Activated CD4-positive, alpha-beta T cell treated with anti-CD3 and anti-CD28 coated beads, Interleukin-2, amount 10 ng/mL, durations not matched to agents 7 days and 5 days (primary cell): ENCODE measurements at regions not wholly inside any gene's neighbourhood (a gene's known extent, or its start where the extent isn't known, plus 50 kb on each side); places are given as distances from the start of the nearest gene placed in this dataset.
A peak's percentile ranks its signal among the peaks of the same experiment; 100 is the strongest.
"Not testable (repeated sequence)": the region's sequence is repeated elsewhere in the genome, so short reads cannot be mapped to it uniquely, and the experiment has no call there.

ENCODE experiments used
- CTCF ChIA-PET: fragments of 350-600 bp; sonication (Branson Sonifier 250); formaldehyde crosslinking; loops from one replicate; lab custom pipeline; 2021; ENCODE audit warnings: antibody characterized with exemption; lab: Charles Lee
- POLR2A ChIA-PET: fragments of 350-600 bp; sonication (Branson Sonifier 250); formaldehyde crosslinking; loops from one replicate; lab custom pipeline; 2021; ENCODE audit warnings: antibody characterized with exemption; lab: Charles Lee
- DNase-seq: peaks from one replicate; pipeline ENCODE4 v3.0.0-alpha.2; 2020
- H3K27ac Mint-ChIP-seq: one replicate; pipeline ENCODE4 v1.8.0; 2021; ENCODE audit warnings: mild to moderate bottlenecking, moderate library complexity, mixed read lengths
- H3K27me3 Mint-ChIP-seq: one replicate; pipeline ENCODE4 v1.8.0; 2021; ENCODE audit warnings: mixed read lengths
- H3K36me3 Mint-ChIP-seq: one replicate; pipeline ENCODE4 v1.8.0; 2021; ENCODE audit warnings: low read depth, mixed read lengths
- H3K4me1 Mint-ChIP-seq: one replicate; pipeline ENCODE4 v1.8.0; 2021; ENCODE audit warnings: mixed read lengths
- H3K4me3 Mint-ChIP-seq: one replicate; pipeline ENCODE4 v1.8.0; 2021; ENCODE audit warnings: mild to moderate bottlenecking, moderate library complexity, mixed read lengths
- H3K9me3 Mint-ChIP-seq: one replicate; pipeline ENCODE4 v1.8.0; 2021; ENCODE audit warnings: mixed read lengths

DNA sequence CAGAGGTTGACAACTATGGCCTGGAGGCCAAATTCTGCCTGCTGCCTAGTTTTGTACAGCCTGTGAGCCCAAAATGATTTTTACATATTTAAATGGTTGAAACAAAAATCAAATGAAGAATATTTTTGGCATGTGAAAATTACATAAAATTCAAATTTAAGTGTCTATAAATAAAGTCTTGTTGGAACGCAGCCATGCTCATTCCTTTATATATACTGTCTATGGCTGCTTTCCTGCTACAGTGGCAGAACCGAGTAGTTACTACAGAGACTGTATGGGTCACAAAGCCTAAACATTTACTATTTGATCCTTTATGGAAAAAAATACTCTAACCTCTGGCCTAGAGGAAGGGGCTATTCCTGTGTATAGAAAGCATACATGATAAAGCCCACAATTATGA is 290.4 kb downstream of the GLUD2 start:
- Mint-ChIP-seq H3K4me1 (no peaks in the 10 kb centered on the region), H3K27ac (no peak overlapping the region), H3K36me3 (no peaks in the 10 kb centered on the region), H3K9me3 (no peaks in the 10 kb centered on the region), H3K27me3 (peaks cover 3% of the 10 kb centered on the region), H3K4me3 (no peak overlapping the region)
- no peak for DNase-seq
- ChIA-PET POLR2A (no interaction called here), CTCF (interaction anchor here (0.7 kb wide), 1 partner anchor 488 kb away, joined by 3 read pairs; no protein-coding TSS in a partner anchor)

DNA sequence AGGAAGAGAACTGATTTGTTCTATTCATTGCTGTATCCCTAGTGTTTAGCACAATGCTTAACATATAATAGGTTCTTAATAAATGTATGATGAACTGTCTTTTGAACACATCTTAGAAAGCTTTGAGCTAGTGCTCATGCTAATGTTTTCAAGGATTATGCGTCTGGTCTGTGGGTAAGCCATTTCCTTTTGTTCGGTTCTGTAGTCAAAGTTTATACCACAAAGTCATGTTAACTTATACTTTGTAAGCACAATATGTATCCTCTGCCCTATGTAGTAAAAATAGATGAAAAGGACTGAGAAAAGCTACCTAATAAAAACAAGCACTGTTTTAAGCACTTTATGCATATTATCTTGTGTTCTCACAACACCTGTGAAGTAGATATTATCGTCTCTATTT is 301.9 kb downstream of the GLUD2 start:
- Mint-ChIP-seq H3K4me3 (no peak overlapping the region), H3K4me1 (no peaks in the 10 kb centered on the region), H3K27me3 (peaks cover 1% of the 10 kb centered on the region), H3K9me3 (no peaks in the 10 kb centered on the region), H3K27ac (no peak overlapping the region), H3K36me3 (no peaks in the 10 kb centered on the region)
- ChIA-PET POLR2A (no interaction called here), CTCF (no interaction called here)
- no peak for DNase-seq

DNA sequence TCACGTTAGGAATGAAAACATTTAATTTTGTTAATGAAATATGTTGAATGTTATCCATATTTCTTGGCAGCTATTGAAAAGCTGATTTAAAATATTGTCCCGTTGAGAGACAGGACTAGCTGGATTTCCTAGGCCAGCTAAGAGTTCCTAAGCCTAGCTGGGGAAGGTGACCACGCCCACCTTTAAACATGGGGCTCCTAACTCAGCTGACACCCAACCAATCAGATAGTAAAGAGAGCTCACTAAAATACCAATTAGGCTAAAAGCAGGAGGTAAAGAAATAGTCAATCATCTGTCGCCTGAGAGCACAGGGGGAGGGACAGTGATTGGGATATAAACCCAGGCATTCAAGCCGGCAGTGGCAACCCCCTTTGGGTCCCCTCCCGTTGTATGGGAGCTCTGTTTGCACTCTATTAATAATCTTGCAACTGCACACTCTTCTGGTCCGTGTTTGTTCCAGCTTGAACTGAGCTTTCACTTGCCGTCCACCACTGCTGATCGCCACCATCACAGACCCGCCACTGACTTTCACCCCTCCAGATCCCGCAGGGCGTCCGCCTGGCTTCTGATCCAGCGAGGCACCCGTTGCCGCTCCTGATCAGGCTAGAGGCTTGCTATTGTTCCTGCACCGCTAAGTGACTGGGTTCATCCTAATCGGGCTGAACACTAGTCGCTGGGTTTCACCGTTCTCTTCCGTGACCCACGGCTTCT is 308.9 kb downstream of the GLUD2 start:
- no peaks in the 10 kb centered on the region for H3K4me1 Mint-ChIP-seq
- no peak overlapping the region for H3K27ac Mint-ChIP-seq
- no peak for DNase-seq
- no peak overlapping the region for H3K4me3 Mint-ChIP-seq
- no peaks in the 10 kb centered on the region for H3K9me3 Mint-ChIP-seq
- CTCF ChIA-PET, result no interaction called here
- no peaks in the 10 kb centered on the region for H3K36me3 Mint-ChIP-seq
- POLR2A ChIA-PET, result no interaction called here
- H3K27me3 Mint-ChIP-seq, result peaks cover 1% of the 10 kb centered on the region

DNA sequence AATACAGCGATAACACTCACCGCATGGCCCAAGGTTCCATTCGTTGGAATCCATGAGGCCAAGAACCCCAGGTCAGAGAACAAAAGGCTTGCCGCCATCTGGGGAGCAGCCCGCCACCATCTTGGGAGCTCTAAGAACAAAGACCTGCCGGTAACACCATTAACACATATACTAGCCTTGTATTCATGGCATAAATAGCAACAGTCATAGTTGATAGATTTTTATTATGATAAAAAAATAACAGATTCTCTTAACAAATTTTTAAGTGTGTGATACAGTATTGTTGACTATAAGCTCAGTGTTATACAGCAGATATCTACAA is 309.4 kb downstream of the GLUD2 start:
- Mint-ChIP-seq H3K27ac (no peak overlapping the region), H3K4me3 (no peak overlapping the region), H3K36me3 (no peaks in the 10 kb centered on the region), H3K9me3 (no peaks in the 10 kb centered on the region), H3K4me1 (no peaks in the 10 kb centered on the region), H3K27me3 (peaks cover 1% of the 10 kb centered on the region)
- no peak for DNase-seq
- CTCF ChIA-PET, result no interaction called here
- POLR2A ChIA-PET, result no interaction called here

DNA sequence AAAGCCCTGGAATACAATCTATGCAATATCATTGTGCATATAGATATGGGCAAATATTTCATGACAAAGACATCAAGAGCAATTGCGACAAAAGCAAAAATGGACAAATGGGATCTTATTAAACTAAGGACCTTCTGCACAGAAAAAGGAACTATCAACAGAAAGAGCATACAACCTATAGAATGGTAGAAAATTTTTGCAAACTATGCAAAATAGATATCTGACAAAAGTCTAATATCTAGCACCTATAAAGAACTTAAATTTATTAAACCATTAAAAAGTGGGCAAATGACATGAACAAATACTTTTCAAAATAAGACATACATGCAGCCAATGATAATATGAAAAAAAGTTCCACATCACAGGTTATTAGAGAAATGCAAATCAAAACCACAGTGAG is 312.9 kb downstream of the GLUD2 start:
- ChIA-PET POLR2A (no interaction called here), CTCF (no interaction called here)
- H3K4me3 Mint-ChIP-seq, result no peak overlapping the region
- DNase-seq, result no peak
- H3K27ac Mint-ChIP-seq, result no peak overlapping the region
- no peaks in the 10 kb centered on the region for H3K36me3 Mint-ChIP-seq
- no peaks in the 10 kb centered on the region for H3K9me3 Mint-ChIP-seq
- H3K4me1 Mint-ChIP-seq, result peaks cover 4% of the 10 kb centered on the region
- H3K27me3 Mint-ChIP-seq, result no peaks in the 10 kb centered on the region

DNA sequence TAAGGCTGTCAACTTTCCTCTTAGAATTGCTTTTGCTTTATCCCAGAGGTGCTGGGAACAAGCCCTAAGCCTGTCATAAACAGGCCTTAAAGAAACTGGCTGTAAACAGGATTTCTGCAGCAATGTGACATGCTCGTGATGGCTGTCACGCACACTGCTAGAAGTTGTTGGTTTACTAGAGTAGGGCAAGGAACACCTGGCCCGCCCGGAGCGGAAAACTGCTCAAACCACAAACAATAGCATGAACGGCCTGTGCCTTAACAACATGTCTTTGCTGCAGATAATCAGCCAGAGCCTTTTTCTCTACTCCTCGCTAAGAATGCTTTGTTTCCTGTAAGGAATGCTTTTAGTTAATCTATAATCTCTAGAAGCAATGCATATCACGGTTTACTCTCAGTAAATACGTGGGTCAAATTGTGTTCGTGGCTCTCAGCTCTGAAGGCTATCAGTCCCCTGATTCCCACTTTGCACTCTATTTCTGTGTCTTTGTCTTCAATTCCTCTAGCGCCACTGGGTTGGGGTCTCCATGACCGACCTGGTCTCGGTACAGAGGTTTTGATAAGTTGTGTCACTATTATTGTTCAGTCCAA is 318.3 kb downstream of the GLUD2 start:
- peak overlapping the region; percentile 19 for H3K4me3 Mint-ChIP-seq
- POLR2A ChIA-PET, result no interaction called here
- peaks cover 11% of the 10 kb centered on the region for H3K4me1 Mint-ChIP-seq
- peak; percentile 5 for DNase-seq
- H3K27ac Mint-ChIP-seq, result peak overlapping the region; percentile 84
- CTCF ChIA-PET, result no interaction called here
- no peaks in the 10 kb centered on the region for H3K9me3 Mint-ChIP-seq
- H3K27me3 Mint-ChIP-seq, result no peaks in the 10 kb centered on the region
- H3K36me3 Mint-ChIP-seq, result no peaks in the 10 kb centered on the region

DNA sequence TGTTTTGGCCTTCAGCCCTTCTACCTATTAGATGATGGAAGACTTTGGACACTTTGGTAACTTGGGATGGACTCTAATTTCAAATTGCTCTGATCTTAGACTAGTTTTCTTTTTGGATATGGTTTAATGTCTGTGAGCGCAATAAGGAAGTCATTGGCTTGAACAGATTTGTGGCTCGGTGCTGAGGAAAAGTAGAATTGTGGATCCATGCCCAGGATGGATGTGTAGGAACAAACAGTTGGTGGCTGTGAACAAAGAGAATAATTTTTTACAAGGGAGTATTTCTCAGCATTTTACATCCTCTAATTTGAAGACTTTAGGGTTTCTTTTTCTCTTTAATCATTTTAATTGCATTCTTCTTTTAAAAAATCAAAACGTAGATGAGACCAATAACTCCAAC is 327.1 kb downstream of the GLUD2 start:
- no peaks in the 10 kb centered on the region for H3K9me3 Mint-ChIP-seq
- H3K27ac Mint-ChIP-seq, result no peak overlapping the region
- POLR2A ChIA-PET, result no interaction called here
- no peak for DNase-seq
- H3K4me3 Mint-ChIP-seq, result no peak overlapping the region
- no peaks in the 10 kb centered on the region for H3K27me3 Mint-ChIP-seq
- CTCF ChIA-PET, result no interaction called here
- H3K4me1 Mint-ChIP-seq, result no peaks in the 10 kb centered on the region
- no peaks in the 10 kb centered on the region for H3K36me3 Mint-ChIP-seq

DNA sequence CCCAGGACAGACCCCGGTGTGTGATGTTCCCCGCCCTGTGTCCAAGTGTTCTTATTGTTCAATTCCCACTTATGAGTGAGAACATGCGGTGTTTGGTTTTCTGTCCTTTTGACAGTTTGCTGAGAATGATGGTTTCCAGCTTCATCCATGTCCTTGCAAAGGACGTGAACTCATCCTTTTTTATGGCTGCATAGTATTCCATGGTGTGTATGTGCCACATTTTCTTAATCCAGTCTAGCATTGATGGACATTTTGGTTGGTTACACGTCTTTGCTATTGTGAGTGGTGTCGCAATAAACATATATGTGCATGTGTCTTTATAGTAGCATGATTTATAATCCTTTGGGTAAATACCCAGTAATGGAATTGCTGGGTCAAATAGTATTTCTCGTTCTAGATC is 334.5 kb downstream of the GLUD2 start:
- H3K27me3 Mint-ChIP-seq, H3K36me3 Mint-ChIP-seq, POLR2A ChIA-PET, H3K4me3 Mint-ChIP-seq, H3K4me1 Mint-ChIP-seq, DNase-seq, H3K9me3 Mint-ChIP-seq, H3K27ac Mint-ChIP-seq: not testable (repeated sequence)
- CTCF ChIA-PET, result interaction anchor here (1.2 kb wide), 1 partner anchor 36 kb away, joined by 3 read pairs; no protein-coding TSS in a partner anchor

DNA sequence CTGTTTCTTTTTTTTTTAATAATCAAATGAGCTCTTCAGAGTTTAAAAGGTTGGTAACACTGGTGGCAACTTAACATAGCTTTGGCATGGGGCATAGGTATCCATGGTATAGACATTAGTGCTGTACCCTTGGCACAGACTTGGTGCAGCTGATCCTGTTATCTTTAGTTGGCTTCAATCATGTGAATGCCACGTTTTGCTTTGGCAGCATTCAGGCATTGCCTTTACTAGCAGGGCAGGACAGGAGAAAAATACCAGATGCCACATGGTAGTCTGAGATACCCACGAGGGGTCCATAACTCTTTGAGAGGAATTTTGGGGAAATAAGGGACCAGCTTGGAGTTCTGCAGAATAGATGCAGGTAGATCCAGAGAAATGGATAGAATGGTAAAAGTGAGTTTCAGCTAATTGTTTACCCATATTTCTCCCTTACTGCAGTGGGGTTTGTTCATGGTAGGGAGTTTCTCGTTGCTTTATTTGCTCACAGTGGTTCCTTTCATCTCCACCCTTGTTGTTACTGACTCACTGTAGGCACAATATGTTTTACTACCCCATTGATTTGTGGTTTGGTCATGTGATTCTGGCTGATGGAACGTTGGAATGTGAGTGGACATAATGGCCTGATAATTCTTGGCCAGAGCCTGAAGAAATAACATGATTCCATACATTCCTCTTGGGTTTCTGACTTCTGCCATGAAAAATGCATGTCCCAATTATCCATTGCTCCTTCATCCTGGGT is 342.7 kb downstream of the GLUD2 start:
- Mint-ChIP-seq H3K27me3 (no peaks in the 10 kb centered on the region), H3K27ac (no peak overlapping the region), H3K36me3 (no peaks in the 10 kb centered on the region), H3K4me3 (no peak overlapping the region), H3K4me1 (no peaks in the 10 kb centered on the region), H3K9me3 (no peaks in the 10 kb centered on the region)
- POLR2A ChIA-PET, result no interaction called here
- CTCF ChIA-PET, result no interaction called here
- DNase-seq, result no peak

DNA sequence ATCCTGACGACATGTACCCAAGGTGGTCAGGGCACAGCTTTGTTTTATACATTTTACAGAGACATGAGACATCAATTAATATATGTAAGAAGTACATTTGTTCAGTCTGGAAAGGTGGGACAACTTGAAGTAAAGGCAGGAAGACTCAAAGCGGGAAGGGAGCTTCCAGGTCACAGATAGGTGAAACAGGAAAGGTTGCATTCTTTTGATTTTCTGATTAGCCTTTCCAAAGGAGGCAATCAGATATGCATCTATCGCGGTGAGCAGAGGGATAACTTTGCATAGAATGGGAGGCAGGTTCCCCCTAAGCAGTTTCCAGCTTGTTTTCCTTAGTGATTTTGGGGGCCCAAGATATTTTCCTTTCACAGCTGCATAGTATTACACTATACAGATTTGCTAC is 358.4 kb downstream of the GLUD2 start:
- ChIA-PET POLR2A (no interaction called here), CTCF (no interaction called here)
- Mint-ChIP-seq H3K4me1 (no peaks in the 10 kb centered on the region), H3K9me3 (no peaks in the 10 kb centered on the region), H3K27me3 (no peaks in the 10 kb centered on the region), H3K4me3 (no peak overlapping the region), H3K36me3 (no peaks in the 10 kb centered on the region), H3K27ac (no peak overlapping the region)
- no peak for DNase-seq

DNA sequence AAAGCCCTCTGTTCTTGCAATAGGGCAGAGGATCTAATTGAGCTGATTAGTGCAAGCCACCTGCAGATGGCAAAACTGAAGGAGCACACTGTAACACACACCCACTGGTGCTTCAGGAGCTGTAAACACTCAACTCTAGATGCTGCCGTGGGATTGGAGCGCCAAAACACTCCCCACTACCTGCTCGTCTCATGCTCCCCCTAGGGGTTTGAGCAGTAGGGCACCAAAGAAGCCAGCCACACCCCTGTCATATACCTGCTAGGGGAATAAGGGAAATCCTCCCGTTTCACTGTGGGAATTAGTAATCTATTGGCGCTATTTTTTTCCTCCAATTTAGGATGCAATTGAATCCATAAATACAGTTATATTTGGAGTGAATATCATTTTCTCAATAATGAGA is 360.2 kb downstream of the GLUD2 start:
- ChIA-PET CTCF (no interaction called here), POLR2A (no interaction called here)
- H3K4me1 Mint-ChIP-seq, result no peaks in the 10 kb centered on the region
- no peaks in the 10 kb centered on the region for H3K9me3 Mint-ChIP-seq
- DNase-seq, result no peak
- H3K4me3 Mint-ChIP-seq, result no peak overlapping the region
- no peaks in the 10 kb centered on the region for H3K27me3 Mint-ChIP-seq
- no peak overlapping the region for H3K27ac Mint-ChIP-seq
- H3K36me3 Mint-ChIP-seq, result no peaks in the 10 kb centered on the region

DNA sequence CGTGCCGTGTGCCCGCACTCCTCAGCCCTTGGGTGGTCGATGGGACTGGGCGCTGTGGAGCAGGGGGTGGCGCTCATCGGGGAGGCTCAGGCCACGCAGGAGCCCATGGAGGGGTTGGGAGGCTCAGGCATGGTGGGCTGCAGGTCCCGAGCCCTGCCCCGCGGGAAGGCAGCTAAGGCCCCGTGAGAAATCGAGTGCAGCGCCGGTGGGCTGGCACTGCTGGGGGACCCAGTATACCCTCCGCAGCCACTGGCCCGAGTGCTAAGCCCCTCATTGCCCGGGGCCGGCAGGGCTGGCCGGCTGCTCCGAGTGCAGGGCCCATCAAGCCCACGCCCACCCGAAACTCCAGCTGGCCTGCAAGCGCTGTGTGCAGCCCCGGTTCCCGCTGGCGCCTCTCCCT is 384.1 kb downstream of the GLUD2 start:
- H3K36me3 Mint-ChIP-seq, H3K4me3 Mint-ChIP-seq, POLR2A ChIA-PET, H3K27ac Mint-ChIP-seq, DNase-seq, H3K27me3 Mint-ChIP-seq, H3K4me1 Mint-ChIP-seq, CTCF ChIA-PET, H3K9me3 Mint-ChIP-seq: not testable (repeated sequence)

DNA sequence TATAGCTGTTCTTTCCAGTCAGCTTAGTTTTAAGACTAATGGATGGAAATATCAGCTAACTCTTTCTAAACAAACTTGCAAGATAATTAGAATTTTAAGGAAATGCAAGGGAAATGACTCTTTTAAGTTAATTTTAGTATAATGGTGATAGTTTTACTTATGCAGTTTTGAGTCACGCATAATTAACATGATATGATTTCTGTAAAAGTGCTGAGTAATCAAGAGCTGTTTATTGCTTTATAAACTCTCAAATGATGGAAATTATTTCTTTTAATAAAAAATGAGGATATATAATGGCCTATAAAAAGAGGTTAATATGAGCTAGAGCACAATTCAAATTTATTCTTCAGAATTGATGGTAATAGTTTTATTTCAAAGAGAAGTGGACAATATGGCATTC is 385.9 kb downstream of the GLUD2 start:
- POLR2A ChIA-PET, result no interaction called here
- Mint-ChIP-seq H3K36me3 (no peaks in the 10 kb centered on the region), H3K4me3 (no peak overlapping the region), H3K27me3 (no peaks in the 10 kb centered on the region), H3K9me3 (no peaks in the 10 kb centered on the region), H3K27ac (no peak overlapping the region), H3K4me1 (no peaks in the 10 kb centered on the region)
- CTCF ChIA-PET, result no interaction called here
- no peak for DNase-seq
